ENCODE measurements at regions not wholly inside any gene's neighbourhood (a gene's known extent, or its start where the extent isn't known, plus 50 kb on each side); places are given as distances from the start of the nearest gene placed in this dataset.

- no peak for DNase-seq (ENCODE audit: low read depth)
Observed at GRCh38 chr12:92614502-92614901, 88.3 kb upstream of the PLEKHG7 start.

GRCh38 chr12:92614001-92614400 lies 88.8 kb upstream of the PLEKHG7 start:
- DNase-seq (ENCODE audit: low read depth) = no peak

DNA sequence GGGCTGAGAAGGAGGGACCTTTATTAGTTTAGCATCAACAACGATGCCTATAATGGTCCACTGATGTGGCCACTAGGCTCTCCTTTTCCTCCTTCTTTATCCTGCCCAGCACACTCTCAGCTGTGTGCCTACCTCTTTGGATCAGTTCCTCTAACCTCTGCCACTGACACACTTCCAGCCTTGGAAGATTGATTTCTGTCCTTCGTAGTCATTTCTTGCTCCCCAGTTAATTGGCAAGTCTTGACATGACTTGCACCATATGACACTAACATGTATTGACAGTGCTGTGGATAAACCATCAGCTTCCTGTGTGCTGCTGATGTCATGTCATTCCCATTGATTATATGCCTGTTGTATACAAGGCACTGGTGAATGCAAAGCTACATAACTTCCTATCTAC lies 90.2 kb upstream of the PLEKHG7 start:
- no peak for DNase-seq (ENCODE audit: low read depth)

GRCh38 chr12:92608151-92609091 lies 94.4 kb upstream of the PLEKHG7 start:
- DNase-seq (ENCODE audit: low read depth) = no peak

DNA sequence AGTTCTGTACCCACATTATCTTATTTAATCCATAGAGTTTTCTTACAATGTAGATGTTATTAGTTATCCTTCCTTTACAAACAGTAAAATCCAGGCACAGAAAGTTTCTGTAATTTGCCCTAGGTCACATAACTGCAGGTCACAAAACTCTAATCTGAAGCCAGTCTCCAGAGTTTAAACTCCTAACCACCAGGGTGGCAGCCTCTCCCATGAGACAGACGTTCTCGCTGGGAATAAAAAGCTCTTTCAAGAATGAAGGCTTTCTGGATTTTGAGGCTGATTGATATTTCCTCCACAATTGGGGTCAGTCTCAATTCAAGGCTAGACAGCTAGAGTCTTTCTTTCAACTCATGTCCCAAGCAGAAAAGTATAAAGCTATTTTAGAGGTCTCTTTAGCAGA lies 95.8 kb upstream of the PLEKHG7 start:
- no peak for DNase-seq (ENCODE audit: low read depth)

DNA sequence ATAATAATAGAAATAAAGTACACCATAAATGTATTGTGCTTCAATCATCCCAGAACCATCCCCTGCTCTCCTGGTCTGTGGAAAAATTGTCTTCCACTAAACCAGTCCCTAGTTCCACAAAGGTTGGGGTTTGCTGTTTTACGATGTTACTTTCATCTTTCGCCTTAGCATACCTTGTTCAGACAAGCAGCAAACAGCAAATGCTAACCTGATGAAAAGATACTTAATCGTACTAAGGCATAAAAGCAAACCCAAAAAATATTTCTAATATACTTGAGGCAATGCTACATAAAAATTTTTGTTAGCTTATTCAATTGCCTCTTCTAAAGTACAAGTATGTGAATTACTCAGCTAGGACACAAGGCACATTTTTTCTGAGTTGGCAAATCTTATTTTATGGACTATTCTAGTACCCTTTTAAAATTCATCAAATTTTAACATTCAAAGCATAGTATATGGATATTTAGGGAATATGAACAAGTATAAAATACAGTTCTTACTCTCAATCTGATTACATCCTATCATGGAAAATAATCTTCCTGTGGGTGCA lies 97.1 kb upstream of the PLEKHG7 start:
- no peak for DNase-seq (ENCODE audit: low read depth)

- no peak for DNase-seq (ENCODE audit: low read depth)
Observed at GRCh38 chr12:92604786-92605185, 98.0 kb upstream of the PLEKHG7 start.

DNA sequence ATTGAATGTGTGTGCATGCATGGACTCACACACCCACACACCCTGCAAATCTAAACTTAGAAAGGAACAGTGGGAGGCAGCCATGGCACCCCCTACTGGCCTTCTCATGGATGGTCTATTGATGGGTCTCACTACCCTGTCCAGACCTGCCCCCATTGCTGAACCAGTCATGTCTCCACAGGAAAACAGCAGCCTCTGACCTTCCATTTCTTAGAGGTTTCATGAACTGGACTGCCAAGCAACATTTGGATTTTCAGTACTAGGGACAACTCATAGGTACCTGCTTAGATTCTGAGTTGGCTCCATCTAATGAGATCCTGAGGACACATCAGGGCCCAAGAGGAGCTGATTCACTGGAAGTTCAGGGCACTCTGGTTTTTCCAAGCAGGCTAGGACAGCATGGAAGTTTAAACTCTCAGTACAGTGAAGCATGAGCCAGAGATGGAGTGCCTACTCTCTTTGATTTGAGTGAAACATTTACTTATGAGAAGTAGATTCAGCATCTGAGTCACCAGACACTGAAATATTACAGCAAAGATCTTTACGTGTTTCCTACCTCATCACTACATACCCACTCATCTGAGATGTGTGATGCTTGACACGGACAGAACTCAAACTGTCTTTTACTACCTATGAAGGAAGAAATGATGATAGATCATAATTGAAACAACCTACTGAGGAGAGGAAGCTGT lies 98.9 kb upstream of the PLEKHG7 start:
- no peak for DNase-seq (ENCODE audit: low read depth)

- DNase-seq (ENCODE audit: low read depth) = no peak
Observed at GRCh38 chr12:92602930-92603623, 99.7 kb upstream of the PLEKHG7 start.

GRCh38 chr12:92602476-92602875 lies 100.3 kb upstream of the PLEKHG7 start:
- no peak for DNase-seq (ENCODE audit: low read depth)

GRCh38 chr12:92601680-92602079 lies 101.1 kb upstream of the PLEKHG7 start:
- DNase-seq (ENCODE audit: low read depth) = no peak

DNA sequence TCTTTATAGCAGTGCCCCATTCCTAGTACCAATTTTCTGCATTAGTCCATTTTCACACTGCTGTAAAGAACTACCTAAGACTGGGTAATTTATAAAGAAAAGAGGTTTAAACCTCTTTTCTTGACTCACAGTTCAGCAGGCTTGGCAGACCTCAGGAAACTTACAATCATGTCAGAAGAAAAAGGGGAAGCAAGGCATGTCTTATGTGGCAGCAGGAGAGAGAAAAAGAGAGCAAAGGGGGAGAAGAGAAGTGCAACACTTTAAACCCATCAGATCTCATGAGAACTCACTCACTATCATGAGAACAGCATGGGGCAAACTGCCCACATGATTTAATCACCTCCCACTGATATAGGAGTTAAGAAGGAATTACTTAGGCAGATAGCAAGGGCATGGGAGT lies 101.6 kb upstream of the PLEKHG7 start:
- DNase-seq (ENCODE audit: low read depth) = no peak

DNA sequence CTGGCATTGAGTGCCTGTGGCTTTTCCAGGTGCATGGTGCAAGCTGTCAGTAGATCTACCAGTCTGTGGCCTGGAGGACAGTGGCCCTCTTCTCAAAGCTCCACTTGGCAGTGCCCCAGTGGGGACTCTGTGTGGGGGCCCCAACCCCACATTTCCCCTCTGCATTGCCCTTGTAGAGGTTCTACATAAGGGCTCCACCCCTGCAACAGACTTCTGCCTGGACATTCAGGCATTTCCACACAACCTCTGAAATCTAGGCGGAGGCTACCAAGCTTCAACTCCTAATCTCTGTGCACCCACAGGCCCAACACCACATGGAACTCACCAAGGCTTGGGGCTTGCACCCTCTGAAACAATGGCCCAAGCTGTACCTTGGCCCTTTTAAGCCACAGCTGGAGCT lies 102.7 kb upstream of the PLEKHG7 start:
- DNase-seq (ENCODE audit: low read depth) = no peak

DNA sequence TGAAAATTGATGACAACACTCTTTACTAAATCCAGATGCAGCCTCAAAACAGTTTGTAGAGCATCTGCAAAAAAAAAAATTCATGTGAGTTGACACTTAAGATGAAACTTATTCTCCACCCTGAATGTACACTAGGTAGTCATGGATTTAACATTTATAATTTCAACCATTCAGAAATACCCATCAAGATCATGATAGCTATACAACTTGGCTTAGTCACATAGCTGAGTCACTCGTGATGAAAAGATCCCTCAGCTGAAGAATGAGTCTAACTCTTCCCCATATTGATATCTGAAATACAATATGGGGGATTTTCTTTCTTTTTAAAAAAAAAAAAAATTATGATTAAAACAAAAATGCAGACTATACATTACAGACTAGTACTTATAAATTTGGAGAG lies 104.8 kb upstream of the PLEKHG7 start:
- DNase-seq (ENCODE audit: low read depth) = no peak

- DNase-seq (ENCODE audit: low read depth) = no peak
Observed at GRCh38 chr12:92597118-92597517, 105.7 kb upstream of the PLEKHG7 start.

- no peak for DNase-seq (ENCODE audit: low read depth)
Observed at GRCh38 chr12:92596383-92596782, 106.4 kb upstream of the PLEKHG7 start.

DNA sequence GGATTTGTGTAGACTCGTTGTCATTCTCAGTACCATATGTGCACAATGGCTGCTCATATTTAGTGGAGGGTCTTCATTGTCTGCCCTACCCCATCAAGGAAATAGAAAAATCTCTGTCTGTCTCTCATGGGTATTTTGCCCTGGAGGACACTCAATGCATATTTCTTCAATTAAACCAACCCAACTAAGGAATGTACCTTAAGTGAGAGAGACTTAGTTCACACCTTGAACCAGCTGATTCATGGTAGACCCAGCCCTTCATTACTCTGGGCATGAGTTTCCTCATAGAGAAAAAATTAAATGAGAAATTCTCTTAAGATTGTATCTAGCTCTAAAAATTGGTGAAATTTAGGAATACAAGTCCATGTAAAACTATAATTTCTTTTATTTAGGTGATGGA lies 107.1 kb upstream of the PLEKHG7 start:
- DNase-seq (ENCODE audit: low read depth) = no peak

DNA sequence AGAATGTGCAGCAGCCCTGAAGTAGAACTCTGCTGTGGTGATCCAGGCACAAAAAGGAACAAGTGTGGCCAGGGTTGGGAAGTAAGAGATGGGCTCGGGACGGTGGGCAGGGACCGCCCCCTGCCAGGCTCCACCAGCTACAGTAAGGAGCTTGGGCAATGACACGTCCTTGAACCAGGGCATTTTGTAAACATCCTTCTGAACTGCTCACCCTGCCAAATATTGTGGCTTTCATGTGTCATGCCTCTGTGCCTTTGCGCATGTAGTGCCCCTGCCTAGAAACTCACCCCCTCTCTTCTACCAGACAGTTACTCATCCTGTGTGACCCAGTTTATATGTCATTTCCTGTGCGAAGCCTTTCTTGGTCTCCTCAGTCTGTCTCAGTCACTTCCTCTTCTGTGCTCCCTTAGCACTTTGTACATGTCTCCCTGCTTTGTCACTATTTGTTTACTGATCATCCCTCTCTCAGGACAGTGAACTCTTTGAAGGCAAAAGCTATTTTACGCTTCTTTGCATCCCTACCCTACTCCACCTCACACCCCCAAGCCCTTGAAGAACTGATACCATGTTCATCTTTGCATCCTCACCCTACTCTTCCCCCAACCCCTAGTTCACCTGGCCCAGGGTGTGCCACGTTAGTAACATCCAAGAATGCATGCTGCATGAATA lies 108.9 kb upstream of the PLEKHG7 start:
- peak; percentile 12 for DNase-seq (ENCODE audit: low read depth)

DNA sequence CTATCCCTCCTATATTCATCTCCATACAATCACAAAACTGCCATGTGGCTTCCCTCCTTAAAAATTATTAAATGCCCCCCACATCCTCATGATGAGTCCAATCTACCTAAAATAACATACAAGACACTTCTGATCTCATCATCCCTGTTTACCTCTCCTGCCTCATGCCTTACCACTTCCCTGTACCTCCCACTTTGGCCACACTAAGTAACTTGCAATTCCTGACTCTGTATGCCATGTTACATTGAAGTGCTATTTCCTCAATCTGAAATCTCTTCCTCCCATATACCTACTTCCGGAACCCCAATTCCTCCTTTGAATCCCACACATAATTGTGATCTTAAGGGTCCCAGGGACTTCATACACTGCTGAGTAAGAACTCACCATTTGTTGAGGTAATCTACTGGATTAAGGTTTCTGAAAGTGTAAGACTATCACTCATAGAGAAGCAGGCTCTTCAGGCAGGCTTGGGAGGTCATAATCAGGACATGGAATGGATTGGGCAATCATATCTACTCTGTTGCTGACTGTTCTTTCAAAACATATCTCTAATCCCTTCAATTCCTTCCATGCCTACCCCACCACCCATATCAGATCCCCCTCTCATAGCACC lies 117.6 kb upstream of the PLEKHG7 start:
- no peak for DNase-seq (ENCODE audit: low read depth)

DNA sequence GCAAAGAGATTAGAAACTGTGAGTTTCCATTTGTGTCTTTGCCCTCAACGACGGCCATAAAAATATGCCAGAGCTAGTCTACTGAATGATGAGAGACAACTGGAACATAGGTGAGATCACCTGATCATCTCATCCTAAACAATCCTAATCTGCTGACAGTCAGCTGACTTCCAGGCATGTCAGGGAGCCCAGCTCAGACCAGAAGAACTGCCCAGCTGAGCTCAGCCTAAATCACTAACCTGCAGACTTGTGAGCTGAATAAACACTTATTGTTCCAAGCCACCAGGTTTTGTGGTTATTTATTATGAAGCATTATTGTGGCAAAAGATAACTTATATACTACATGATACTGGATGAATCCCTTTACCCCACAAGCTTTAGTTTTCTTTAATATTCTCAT lies 118.9 kb upstream of the PLEKHG7 start:
- no peak for DNase-seq (ENCODE audit: low read depth)

DNA sequence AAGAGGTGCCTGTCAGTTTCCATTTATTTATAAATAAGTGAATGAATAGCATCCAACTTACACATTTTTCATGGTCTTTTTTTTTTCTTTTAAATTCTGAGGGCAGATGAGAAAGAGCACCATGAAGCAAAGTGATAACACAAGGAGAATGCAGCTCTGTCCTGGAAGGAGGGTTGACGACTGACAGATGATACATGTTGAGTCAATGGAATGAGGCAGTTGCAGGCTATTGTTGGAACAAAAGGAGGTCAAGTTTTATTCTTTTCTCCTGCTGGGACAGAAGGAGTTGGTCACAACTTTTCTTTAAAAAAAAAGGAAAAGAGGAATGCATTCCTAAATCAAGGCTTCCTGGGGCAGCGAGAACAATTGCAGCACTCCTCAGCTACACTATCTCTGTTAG lies 119.9 kb upstream of the PLEKHG7 start:
- DNase-seq (ENCODE audit: low read depth) = no peak

DNA sequence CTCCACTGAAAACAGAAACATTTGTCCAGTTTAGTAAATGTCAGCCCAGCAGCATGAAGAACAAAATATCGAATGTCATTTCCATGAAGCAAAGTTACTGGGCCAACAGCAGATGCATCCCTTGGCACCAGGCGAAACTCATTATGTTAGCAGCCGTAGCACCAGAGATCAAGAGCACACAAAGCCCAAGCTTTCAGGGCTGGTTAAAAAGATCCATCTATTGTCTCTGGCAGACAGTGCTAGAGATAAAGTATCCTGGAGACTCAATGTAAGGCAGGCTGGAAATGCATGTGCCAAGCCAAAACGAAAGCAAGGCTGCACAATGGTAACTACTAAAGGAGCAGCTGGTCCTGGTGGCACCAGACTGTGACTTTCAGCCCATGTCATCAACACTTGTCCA lies 120.3 kb upstream of the PLEKHG7 start:
- no peak for DNase-seq (ENCODE audit: low read depth)

Data from stimulated activated CD8-positive, alpha-beta memory T cell treated with anti-CD3 and anti-CD28 coated beads, Interleukin-15, amount 100 ng/mL, for 24 hours (primary cell).